Activated CD8-positive, alpha-beta T cell treated with anti-CD3 and anti-CD28 coated beads for 36 hours (primary cell): ENCODE measurements at regions not wholly inside any gene's neighbourhood (a gene's known extent, or its start where the extent isn't known, plus 50 kb on each side); places are given as distances from the start of the nearest gene placed in this dataset.

Source experiments
- ATAC-seq: fragments of 200-7000 bp; cut with Tn5 transposase; one replicate; pipeline ENCODE4 v1.10.0; 2021; ENCODE audit warnings: mild to moderate bottlenecking, moderate library complexity
- CTCF ChIA-PET: fragments of 350-600 bp; sonication (Branson Sonifier 250); formaldehyde crosslinking; loops from one replicate; lab custom pipeline; 2021; ENCODE audit warnings: antibody characterized with exemption; lab: Charles Lee
- POLR2A ChIA-PET: fragments of 350-600 bp; sonication (Branson Sonifier 250); formaldehyde crosslinking; loops from one replicate; lab custom pipeline; 2021; ENCODE audit warnings: antibody characterized with exemption; lab: Charles Lee
- DNase-seq: peaks from one replicate; pipeline ENCODE4 v3.0.0-alpha.2; 2020
- H3K27ac Mint-ChIP-seq: one replicate; pipeline ENCODE4 v1.8.0; 2021; ENCODE audit warnings: mild to moderate bottlenecking, mixed read lengths
- H3K27me3 Mint-ChIP-seq: one replicate; pipeline ENCODE4 v1.8.0; 2021; ENCODE audit warnings: mixed read lengths
- H3K36me3 Mint-ChIP-seq: one replicate; pipeline ENCODE4 v1.8.0; 2021; ENCODE audit warnings: low read depth, mixed read lengths
- H3K4me1 Mint-ChIP-seq: one replicate; pipeline ENCODE4 v1.8.0; 2021; ENCODE audit warnings: low read depth, mixed read lengths
- H3K4me3 Mint-ChIP-seq: one replicate; pipeline ENCODE4 v1.8.0; 2021; ENCODE audit warnings: mild to moderate bottlenecking, moderate library complexity, mixed read lengths
- H3K9me3 Mint-ChIP-seq: one replicate; pipeline ENCODE4 v1.8.0; 2021; ENCODE audit warnings: mixed read lengths
- intact Hi-C: fragments of 100-400 bp; cut with micrococcal nuclease; formaldehyde crosslinking; loops from one replicate; pipeline ENCODE4 v1.10.0; 2022
- TF ChIP-seq, protein P1 (sequence below): fragments of 200-600 bp; IDR thresholded peaks from one replicate; pipeline ENCODE4 v1.8.0; 2022; ENCODE audit warnings: antibody characterized with exemption, mild to moderate bottlenecking

DNA sequence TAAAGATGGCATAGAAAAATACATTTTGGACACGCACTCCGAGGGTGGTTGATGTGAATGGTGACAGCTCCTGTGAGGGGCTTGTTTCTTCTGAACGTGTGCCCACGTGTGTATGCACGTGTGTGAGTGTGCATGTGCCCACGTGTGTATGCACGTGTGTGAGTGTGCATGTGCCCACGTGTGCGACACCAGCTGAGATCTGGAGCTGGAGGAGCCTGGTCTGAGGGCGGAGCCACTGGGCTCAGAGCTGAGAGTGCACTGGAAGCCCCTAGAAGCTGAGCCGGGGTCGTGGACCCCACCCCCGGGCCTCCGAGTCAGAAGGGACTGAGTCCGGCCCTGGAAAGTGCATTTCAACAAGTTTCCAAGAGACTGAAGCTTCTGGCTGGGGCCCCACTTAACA, 282.5 kb upstream of the IRX4 start:
- no peaks in the 10 kb centered on the region for H3K4me1 Mint-ChIP-seq
- DNase-seq (no peak), ATAC-seq (no peak)
- intact Hi-C loops, result no loop called here
- H3K27ac Mint-ChIP-seq, result no peak overlapping the region
- no peak overlapping the region for H3K4me3 Mint-ChIP-seq
- POLR2A ChIA-PET, result no interaction called here
- no peaks in the 10 kb centered on the region for H3K36me3 Mint-ChIP-seq
- no peaks in the 10 kb centered on the region for H3K9me3 Mint-ChIP-seq
- CTCF ChIA-PET, result no interaction called here
- H3K27me3 Mint-ChIP-seq, result peaks cover 5% of the 10 kb centered on the region
- TF ChIP-seq, protein P1, sequence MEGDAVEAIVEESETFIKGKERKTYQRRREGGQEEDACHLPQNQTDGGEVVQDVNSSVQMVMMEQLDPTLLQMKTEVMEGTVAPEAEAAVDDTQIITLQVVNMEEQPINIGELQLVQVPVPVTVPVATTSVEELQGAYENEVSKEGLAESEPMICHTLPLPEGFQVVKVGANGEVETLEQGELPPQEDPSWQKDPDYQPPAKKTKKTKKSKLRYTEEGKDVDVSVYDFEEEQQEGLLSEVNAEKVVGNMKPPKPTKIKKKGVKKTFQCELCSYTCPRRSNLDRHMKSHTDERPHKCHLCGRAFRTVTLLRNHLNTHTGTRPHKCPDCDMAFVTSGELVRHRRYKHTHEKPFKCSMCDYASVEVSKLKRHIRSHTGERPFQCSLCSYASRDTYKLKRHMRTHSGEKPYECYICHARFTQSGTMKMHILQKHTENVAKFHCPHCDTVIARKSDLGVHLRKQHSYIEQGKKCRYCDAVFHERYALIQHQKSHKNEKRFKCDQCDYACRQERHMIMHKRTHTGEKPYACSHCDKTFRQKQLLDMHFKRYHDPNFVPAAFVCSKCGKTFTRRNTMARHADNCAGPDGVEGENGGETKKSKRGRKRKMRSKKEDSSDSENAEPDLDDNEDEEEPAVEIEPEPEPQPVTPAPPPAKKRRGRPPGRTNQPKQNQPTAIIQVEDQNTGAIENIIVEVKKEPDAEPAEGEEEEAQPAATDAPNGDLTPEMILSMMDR, result no peak

DNA sequence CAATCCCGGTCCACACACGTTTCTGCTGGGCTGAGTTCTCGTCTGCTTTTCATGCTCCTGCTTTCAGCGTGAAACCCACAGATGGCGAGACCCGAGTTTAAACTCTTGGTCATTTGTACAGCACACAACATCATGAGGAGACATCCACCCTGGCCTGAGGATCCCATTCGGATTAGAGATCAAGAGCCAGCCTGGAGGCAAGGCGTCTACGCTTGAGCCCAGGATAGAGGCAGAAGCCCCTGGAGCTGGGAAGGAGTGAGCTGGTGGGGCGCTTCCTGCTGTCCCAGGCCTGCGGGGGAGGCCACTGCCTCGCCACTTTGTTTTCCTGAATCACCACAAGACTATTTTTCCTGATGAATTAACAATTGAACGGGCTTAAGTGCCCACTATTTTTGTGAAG, 281.9 kb upstream of the IRX4 start:
- intact Hi-C loops, result no loop called here
- H3K36me3 Mint-ChIP-seq, result no peaks in the 10 kb centered on the region
- H3K27me3 Mint-ChIP-seq, result peaks cover 5% of the 10 kb centered on the region
- H3K4me1 Mint-ChIP-seq, result no peaks in the 10 kb centered on the region
- ATAC-seq (no peak), DNase-seq (no peak)
- no peak overlapping the region for H3K27ac Mint-ChIP-seq
- no peaks in the 10 kb centered on the region for H3K9me3 Mint-ChIP-seq
- TF ChIP-seq, protein P1, result no peak
- H3K4me3 Mint-ChIP-seq, result no peak overlapping the region
- POLR2A ChIA-PET, result no interaction called here
- CTCF ChIA-PET, result no interaction called here

DNA sequence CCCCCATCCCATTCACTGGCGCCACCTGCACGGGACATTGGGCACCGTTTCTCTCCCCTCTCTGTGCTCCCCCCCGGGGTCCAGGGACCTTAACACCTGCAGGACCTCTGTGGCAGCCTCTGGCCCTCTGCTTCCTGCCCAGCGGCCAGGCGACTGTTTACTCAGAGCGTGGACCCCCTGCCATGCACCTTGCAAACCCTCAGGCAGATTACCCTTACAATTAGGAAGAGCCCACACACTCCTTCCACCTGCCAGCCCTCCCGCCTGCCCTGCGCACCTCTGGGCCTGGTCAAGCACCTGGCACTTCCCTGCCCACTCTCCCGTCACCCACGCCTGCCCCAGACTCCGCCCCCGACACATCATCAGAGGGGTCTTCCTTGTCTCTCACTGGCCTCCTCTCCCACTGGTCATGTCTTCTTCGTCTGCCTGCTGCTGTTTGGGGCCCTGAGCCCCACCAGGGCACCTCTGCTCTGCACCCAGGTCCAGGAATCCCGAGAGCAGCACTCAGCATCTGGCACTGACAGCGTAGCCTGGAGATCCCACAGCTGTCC, 281.3 kb upstream of the IRX4 start:
- H3K9me3 Mint-ChIP-seq, result no peaks in the 10 kb centered on the region
- no peaks in the 10 kb centered on the region for H3K4me1 Mint-ChIP-seq
- no peak for ATAC-seq
- ChIA-PET CTCF (no interaction called here), POLR2A (no interaction called here)
- DNase-seq, result no peak
- no peak overlapping the region for H3K4me3 Mint-ChIP-seq
- H3K27ac Mint-ChIP-seq, result no peak overlapping the region
- TF ChIP-seq, protein P1, result no peak
- peaks cover 5% of the 10 kb centered on the region for H3K27me3 Mint-ChIP-seq
- no peaks in the 10 kb centered on the region for H3K36me3 Mint-ChIP-seq
- intact Hi-C loops, result no loop called here

- ATAC-seq (no peak), DNase-seq (no peak)
- Mint-ChIP-seq H3K4me1 (no peaks in the 10 kb centered on the region), H3K4me3 (no peak overlapping the region), H3K27me3 (peaks cover 5% of the 10 kb centered on the region), H3K9me3 (no peaks in the 10 kb centered on the region), H3K27ac (no peak overlapping the region), H3K36me3 (no peaks in the 10 kb centered on the region)
- TF ChIP-seq, protein P1, result no peak
- POLR2A ChIA-PET, result no interaction called here
- CTCF ChIA-PET, result interaction anchor here (1.3 kb wide), 1 partner anchor 12 kb away, joined by 3 read pairs; no protein-coding TSS in a partner anchor
- intact Hi-C loops, result no loop called here
Measured at GRCh38 chr5:2163060-2163856, 280.5 kb upstream of the IRX4 start.

- Mint-ChIP-seq H3K27me3 (peaks cover 5% of the 10 kb centered on the region), H3K4me3 (no peak overlapping the region), H3K27ac (no peak overlapping the region), H3K4me1 (no peaks in the 10 kb centered on the region), H3K36me3 (no peaks in the 10 kb centered on the region), H3K9me3 (no peaks in the 10 kb centered on the region)
- ChIA-PET CTCF (no interaction called here), POLR2A (no interaction called here)
- ATAC-seq, result no peak
- DNase-seq, result no peak
- intact Hi-C loops, result no loop called here
- TF ChIP-seq, protein P1, result no peak
Measured at GRCh38 chr5:2160811-2161210, 278.1 kb upstream of the IRX4 start.
